ENCODE measurements at regions not wholly inside any gene's neighbourhood (a gene's known extent, or its start where the extent isn't known, plus 50 kb on each side); places are given as distances from the start of the nearest gene placed in this dataset.

DNA sequence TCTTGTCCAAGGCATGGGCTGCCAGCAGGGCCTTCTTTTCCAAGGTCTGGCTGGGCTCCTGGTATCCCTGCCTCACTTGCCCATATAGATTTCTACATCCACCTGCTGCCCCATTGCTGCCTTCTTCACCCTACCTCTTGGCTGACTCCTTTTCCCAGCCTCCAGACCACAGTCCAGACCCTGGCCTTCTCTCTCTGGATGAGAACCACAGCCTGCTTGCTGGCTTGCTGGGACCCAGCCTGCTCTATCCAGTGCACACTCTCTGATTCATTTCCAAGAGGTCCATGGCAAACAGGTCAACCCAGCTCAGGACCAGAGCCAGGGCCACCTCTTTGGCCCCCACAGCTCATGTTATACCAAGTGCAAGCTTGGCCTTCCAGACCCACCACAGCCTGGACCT, 169.4 kb upstream of the BDNF start:
- no peak for DNase-seq
- no peak overlapping the region for H3K4me3 ChIP-seq (ENCODE audit: low read length)
- no peaks in the 10 kb centered on the region for H3K4me1 ChIP-seq (ENCODE audit: low read length)
- no peaks in the 10 kb centered on the region for H3K9me2 ChIP-seq (replicated peaks; ENCODE audit: insufficient read depth, low read length)
- no peaks in the 10 kb centered on the region for H3K27me3 ChIP-seq (replicated peaks; ENCODE audit: insufficient read depth, low read length)
- H3K36me3 ChIP-seq (replicated peaks; ENCODE audit: insufficient read depth, low read length), result no peaks in the 10 kb centered on the region
- no peak overlapping the region for H2AFZ ChIP-seq (ENCODE audit: low read length)
- no peak overlapping the region for H3K9ac ChIP-seq (ENCODE audit: low read length)
- H3K4me2 ChIP-seq (ENCODE audit: low read depth, low read length), result no peak overlapping the region
- H3F3A ChIP-seq (ENCODE audit: insufficient read depth, low read length), result no peaks in the 10 kb centered on the region
- H3K27ac ChIP-seq (ENCODE audit: low read length), result no peak overlapping the region
- TF ChIP-seq EZH2 (optimal IDR thresholded peaks at IDR 0.05; ENCODE audit: low read depth, low read length) (no peak), EZH2phosphoT487 (IDR thresholded peaks at IDR 0.05; ENCODE audit: low read length) (no peak)
- TF ChIP-seq, protein P1, sequence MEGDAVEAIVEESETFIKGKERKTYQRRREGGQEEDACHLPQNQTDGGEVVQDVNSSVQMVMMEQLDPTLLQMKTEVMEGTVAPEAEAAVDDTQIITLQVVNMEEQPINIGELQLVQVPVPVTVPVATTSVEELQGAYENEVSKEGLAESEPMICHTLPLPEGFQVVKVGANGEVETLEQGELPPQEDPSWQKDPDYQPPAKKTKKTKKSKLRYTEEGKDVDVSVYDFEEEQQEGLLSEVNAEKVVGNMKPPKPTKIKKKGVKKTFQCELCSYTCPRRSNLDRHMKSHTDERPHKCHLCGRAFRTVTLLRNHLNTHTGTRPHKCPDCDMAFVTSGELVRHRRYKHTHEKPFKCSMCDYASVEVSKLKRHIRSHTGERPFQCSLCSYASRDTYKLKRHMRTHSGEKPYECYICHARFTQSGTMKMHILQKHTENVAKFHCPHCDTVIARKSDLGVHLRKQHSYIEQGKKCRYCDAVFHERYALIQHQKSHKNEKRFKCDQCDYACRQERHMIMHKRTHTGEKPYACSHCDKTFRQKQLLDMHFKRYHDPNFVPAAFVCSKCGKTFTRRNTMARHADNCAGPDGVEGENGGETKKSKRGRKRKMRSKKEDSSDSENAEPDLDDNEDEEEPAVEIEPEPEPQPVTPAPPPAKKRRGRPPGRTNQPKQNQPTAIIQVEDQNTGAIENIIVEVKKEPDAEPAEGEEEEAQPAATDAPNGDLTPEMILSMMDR (IDR thresholded peaks at IDR 0.05; ENCODE audit: low read length), result no peak
- H4K20me1 ChIP-seq (ENCODE audit: insufficient read depth, low read length), result no peaks in the 10 kb centered on the region
- H3K79me2 ChIP-seq (ENCODE audit: low read length), result no peaks in the 10 kb centered on the region
- no peaks in the 10 kb centered on the region for H3K9me3 ChIP-seq (replicated peaks; ENCODE audit: insufficient read depth, low read length)

DNA sequence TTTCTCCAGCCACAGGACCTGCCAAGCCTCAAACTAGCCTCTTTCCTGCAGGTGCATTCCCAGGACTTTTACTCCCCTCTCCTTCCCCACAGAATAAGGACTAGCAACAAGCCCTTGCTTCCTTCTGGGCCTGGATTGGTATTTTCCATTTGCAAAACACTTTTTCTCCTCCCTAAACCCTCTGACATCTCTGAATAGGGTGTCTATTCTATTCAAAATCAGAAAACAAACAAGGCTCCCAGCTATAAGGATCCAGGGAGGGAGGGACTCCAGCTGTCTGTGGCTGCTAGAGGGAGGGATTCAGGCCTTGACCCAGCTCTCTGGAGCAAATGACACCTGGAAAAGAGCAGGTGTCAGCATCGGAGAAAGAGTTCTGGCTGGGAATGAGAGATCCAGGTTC, 168.5 kb upstream of the BDNF start:
- Histone ChIP-seq H3F3A (ENCODE audit: insufficient read depth, low read length) (no peaks in the 10 kb centered on the region), H4K20me1 (ENCODE audit: insufficient read depth, low read length) (no peaks in the 10 kb centered on the region), H3K9me2 (replicated peaks; ENCODE audit: insufficient read depth, low read length) (no peaks in the 10 kb centered on the region), H3K4me2 (ENCODE audit: low read depth, low read length) (no peak overlapping the region), H3K9ac (ENCODE audit: low read length) (no peak overlapping the region), H3K27me3 (replicated peaks; ENCODE audit: insufficient read depth, low read length) (no peaks in the 10 kb centered on the region), H3K9me3 (replicated peaks; ENCODE audit: insufficient read depth, low read length) (no peaks in the 10 kb centered on the region), H2AFZ (ENCODE audit: low read length) (no peak overlapping the region), H3K4me3 (ENCODE audit: low read length) (no peak overlapping the region), H3K27ac (ENCODE audit: low read length) (no peak overlapping the region), H3K4me1 (ENCODE audit: low read length) (no peaks in the 10 kb centered on the region), H3K36me3 (replicated peaks; ENCODE audit: insufficient read depth, low read length) (no peaks in the 10 kb centered on the region), H3K79me2 (ENCODE audit: low read length) (no peaks in the 10 kb centered on the region)
- DNase-seq, result no peak
- no peak for TF ChIP-seq EZH2 (optimal IDR thresholded peaks at IDR 0.05; ENCODE audit: low read depth, low read length)
- no peak for TF ChIP-seq EZH2phosphoT487 (IDR thresholded peaks at IDR 0.05; ENCODE audit: low read length)
- TF ChIP-seq, protein P1 (IDR thresholded peaks at IDR 0.05; ENCODE audit: low read length), result no peak

DNA sequence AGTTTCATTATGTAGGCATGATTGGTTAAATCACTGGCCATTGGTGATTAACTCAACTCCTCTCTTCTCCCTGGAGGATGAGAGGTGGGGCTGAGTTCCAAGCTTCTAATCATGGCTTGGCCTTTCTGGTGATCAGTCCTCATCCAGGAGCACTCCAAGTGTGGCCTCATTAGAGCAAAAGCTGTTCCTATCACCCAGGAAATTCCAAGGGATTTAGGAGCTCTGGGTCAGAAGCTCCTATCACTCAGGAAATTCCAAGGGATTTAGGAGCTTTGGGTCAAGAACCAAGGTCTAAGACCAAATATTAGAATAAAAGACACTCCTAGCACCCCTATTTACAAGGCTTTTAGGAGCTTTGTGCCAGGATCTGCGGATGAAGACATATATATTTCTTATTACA, 168.0 kb upstream of the BDNF start:
- Histone ChIP-seq H2AFZ (ENCODE audit: low read length) (no peak overlapping the region), H3K27ac (ENCODE audit: low read length) (no peak overlapping the region), H3K79me2 (ENCODE audit: low read length) (no peaks in the 10 kb centered on the region), H3K27me3 (replicated peaks; ENCODE audit: insufficient read depth, low read length) (no peaks in the 10 kb centered on the region), H3K36me3 (replicated peaks; ENCODE audit: insufficient read depth, low read length) (no peaks in the 10 kb centered on the region), H3K9me3 (replicated peaks; ENCODE audit: insufficient read depth, low read length) (no peaks in the 10 kb centered on the region), H3F3A (ENCODE audit: insufficient read depth, low read length) (no peaks in the 10 kb centered on the region), H3K9me2 (replicated peaks; ENCODE audit: insufficient read depth, low read length) (no peaks in the 10 kb centered on the region), H3K9ac (ENCODE audit: low read length) (no peak overlapping the region), H3K4me1 (ENCODE audit: low read length) (no peaks in the 10 kb centered on the region), H3K4me3 (ENCODE audit: low read length) (no peak overlapping the region), H3K4me2 (ENCODE audit: low read depth, low read length) (no peak overlapping the region), H4K20me1 (ENCODE audit: insufficient read depth, low read length) (no peaks in the 10 kb centered on the region)
- TF ChIP-seq EZH2phosphoT487 (IDR thresholded peaks at IDR 0.05; ENCODE audit: low read length) (no peak), EZH2 (optimal IDR thresholded peaks at IDR 0.05; ENCODE audit: low read depth, low read length) (no peak)
- TF ChIP-seq, protein P1 (IDR thresholded peaks at IDR 0.05; ENCODE audit: low read length), result no peak
- DNase-seq, result no peak

All from MM.1S (cell line).